HG03432 (cell line): ENCODE measurements at regions not wholly inside any gene's neighbourhood (a gene's known extent, or its start where the extent isn't known, plus 50 kb on each side); places are given as distances from the start of the nearest gene placed in this dataset.

Experiments
- ATAC-seq: cut with Tn5 transposase; IDR thresholded peaks from one replicate; pipeline ENCODE4 v1.9.1; 2021; ENCODE audit warnings: mild to moderate bottlenecking, moderate library complexity; ENCODE audit not compliant: unreplicated experiment

DNA sequence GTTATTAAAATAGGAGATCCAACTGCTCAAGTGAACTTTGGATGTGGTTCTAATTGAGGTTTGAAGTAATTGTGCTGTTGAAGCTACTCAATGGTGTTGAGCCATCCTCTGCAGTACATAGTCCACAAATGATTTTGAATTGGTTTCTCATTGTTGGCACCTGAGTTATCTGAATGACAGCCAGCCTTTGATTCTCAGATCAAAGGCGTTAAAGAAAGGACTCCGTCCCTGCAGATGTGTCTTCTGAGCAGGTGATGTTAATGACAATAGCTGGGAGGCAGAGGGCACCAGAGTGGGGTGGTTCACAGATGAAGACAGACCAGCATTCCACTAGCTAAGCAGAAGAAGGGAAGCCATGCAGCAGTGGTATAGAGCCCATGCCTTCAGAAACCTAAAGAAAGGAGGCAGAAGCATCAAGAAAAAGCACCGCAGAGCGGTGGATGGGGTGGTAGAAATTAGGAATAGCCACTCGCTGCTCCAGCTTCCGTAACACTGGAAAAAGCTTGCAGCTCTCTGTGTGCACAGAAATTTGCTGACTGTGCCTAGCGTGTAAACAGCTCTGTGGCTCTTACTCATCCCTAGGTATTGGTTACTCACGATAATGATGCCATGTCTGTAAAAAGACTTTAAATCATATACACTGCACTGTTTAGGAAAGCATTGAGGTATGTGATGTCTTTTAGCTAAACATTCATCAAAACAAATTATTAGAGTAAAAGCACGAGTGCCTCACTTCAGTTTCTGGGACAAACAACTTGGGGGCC, 79.2 kb upstream of the CLCN4 start:
- no peak for ATAC-seq

DNA sequence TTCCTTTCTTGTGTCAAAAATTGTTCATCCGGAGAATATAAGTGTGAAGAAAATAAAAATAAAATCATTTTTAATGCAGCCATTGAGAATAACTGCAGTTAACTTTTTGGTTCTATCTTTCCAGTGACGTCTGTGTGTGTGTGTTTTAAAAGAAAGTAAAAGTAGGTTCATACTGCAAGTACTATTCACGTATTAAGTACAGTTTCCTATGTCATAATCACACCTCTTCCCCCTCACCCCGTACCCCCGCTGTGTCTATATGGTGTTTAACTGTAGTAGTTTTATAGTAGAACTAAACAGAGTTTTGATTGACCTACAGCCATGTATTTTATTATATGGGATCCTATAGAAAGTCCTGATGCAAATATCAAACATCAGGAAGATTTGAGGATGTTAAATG, 78.5 kb upstream of the CLCN4 start:
- no peak for ATAC-seq

DNA sequence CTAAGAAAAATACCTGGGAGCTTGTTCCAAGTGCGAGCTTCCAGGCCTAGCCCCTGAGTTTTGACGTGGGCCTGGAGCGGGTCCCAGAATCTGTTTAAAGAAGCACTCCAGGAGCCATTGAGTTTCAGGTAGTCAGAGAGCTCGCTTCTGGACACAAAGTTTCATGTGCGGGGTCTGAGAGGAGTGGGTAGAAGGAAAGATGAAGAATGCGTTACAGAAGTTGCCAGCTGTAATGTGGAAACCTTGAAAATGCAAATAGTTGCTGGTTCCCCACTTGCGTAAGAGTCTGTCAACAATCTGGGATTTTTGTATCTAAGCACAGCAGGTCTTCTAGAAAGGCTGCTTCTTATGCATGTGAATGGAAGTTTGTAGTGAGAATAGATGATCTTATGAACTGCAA, 77.5 kb upstream of the CLCN4 start:
- ATAC-seq = no peak

DNA sequence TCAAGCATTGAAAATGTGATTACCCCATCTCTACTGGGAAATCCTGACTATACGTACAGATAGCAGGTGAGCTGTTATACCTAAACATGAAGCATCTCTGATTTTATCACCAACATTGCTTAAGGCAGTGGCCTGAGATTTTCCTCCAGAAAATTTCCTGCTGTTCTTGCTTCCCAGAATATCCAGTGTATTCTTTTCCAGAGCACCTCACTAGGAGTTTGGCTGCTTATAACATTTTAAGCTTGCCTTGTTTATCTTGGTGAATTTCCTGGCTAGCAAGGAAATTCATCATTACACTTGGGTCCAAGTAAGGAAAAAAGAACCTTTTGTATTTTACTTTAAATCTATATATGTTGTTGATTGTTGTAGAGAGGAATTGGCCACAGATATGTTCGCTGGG, 73.0 kb upstream of the CLCN4 start:
- no peak for ATAC-seq

DNA sequence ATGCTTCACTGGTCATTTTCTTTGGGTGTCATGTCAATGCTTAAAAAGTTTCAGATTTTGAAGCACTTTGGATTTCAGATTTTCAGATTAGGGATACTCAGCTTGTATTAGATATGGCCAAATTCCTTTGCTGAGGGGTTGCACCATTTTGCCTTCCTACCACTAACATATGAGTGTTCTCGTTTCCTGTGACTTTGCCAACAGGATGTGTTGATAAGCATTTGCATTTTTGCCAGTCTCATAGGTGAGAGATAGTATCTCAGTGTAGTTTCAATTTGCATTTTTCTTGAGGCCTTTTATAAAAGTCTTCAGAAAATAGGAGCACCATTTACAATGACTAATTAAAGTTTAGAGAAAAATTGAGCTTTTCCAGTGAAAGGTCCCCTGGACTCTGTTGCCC, 71.6 kb upstream of the CLCN4 start:
- ATAC-seq = peak; percentile 34

DNA sequence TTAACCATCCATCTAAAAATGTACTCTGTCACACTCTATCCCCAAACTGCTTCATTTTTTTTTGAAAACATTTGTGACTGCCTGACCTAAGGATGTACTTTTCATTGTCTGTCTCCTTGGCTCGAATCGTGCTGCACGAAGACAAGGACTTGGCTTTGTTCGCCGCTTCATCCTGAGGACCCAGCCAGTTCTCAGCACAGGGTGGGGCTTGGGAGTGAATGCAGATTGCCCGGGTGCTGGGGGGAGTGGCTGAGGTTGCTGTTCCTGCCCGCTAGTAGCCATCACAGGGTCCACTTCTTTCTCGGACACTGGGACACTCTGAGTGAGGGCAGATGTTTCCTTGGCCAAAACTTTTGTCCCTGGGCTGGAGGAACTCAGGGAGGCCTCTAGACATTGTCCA, 70.1 kb upstream of the CLCN4 start:
- no peak for ATAC-seq

DNA sequence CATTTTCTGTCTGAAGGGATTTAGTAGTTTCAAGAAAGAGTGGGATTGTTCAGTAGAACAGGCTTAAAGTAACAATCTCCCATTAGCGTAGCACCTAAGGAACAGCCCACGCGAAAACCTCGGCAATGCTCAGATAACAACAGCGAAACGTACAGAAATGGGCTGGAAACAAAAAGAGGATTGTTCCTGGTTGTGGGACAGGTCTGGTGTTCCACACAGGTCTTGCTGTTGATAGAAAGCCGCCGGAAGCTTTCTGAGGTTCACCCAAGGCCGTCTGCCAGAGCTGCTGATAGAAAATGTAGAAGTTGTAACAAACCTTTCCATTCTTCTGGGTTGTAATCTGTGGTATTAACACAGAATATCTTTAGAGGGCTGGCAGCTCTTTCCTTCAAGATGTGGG, 69.4 kb upstream of the CLCN4 start:
- no peak for ATAC-seq

DNA sequence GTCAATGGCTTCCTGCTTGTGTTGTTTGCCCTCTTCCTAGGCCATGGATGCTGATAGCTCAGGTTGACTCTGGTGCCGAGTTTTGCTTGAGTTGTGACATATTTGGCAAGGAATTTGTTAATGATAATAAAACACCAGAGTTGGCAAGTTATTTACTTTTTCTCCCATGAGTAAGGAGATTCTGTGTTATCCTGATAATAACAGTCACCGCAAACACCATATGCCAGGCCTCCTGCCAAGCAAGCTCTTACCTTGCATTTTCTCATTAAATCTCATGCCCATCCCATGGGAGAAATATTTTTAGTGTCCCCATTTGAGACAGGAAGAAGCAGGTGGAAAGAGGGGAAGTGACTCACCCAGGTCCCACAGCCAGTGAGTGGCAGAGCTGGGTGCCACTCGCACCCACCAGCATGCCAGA, 67.4 kb upstream of the CLCN4 start:
- ATAC-seq = no peak

DNA sequence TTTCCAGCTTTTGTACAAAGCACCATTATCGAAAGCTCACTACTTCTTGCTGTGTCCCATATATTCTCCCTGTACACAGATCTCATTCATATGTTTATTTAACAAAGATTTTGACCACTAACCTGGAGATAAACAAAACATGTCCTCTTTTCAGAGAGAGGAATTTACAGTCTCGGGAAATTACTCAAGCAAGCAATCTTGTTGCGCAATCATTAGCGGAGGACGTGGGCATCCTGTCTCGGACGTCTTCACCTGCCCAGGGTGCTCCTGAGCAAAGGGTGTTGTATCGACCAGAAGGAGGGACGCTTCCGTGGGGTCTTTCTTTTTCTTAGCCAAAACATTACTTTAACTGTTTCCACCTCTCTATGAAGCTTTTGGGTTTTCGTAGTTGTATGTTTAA, 66.5 kb upstream of the CLCN4 start:
- ATAC-seq = no peak

DNA sequence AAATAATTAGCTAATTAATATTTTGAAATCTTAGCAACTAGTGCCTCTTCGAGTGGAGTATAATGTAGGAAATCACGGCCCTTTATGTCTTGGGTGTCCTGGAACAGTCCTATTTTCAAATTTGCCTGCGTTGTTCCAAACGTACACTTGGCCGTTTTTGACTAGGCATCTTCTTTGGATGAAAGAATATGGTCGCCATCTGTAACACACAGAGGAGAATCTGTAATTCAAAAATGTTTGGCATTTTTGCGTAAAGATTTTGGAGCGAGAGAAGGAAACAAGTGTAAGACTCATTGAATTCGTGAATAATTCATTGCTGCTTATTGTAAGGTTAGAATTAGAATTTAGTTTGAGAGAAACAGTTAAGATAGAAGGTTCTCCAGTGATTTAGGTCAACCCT, 61.5 kb upstream of the CLCN4 start:
- ATAC-seq = no peak

DNA sequence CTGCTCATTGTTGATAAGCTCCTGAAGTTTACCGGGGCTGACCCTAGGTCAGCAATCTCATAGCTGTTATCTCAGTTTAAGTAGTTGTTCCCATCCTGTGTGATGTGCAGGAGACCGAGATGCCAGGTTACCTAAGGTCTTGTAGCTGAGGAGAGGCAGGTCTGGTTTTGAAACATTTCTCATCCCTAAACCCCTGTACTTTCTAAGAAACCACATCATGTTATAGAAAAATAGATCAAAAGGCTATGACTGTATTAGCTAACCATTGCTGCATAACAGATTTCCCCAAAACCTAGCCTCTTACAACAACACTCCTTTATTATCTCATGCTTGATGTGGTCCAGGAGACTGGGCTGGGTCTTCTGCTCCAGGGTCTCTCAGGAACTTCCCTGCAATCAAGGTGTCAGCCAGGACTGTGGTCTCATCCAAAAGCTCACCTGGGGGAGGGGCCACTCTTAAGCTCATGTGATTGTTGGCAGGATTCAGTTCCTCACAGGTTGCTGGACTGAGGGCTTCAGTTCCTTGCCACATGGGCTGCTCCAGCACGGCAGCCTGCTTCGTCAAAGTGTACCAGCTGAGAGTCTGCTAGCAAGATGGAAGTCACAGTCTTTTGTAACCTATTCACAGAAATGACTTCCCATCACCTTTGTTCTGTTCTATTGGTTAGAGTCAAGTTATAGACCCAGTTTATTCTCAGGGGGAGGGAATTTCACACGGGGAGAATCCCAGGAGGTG, 60.9 kb upstream of the CLCN4 start:
- ATAC-seq = no peak

DNA sequence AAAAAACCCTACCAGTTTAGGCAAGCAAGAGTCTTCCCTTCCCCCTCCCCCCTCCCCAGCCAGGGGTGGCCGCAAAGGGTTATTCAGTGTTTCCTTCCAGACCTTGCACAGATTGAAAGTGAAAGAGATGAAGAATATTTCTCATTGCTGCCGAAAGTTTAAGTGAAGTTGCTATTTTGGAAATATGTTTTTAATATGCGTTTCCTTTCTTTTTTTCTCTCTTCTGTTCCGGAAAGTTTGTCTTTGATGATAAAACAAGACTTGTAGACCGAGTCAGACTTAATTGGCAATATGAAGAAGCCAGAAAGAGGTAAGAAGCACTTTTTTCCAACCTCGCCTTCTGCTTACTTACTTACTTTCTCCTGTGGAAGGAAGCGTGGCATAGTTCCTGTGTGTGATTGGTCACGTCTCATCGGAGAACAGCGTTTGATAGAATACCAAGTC, 58.5 kb upstream of the CLCN4 start:
- ATAC-seq = peak; percentile 91

DNA sequence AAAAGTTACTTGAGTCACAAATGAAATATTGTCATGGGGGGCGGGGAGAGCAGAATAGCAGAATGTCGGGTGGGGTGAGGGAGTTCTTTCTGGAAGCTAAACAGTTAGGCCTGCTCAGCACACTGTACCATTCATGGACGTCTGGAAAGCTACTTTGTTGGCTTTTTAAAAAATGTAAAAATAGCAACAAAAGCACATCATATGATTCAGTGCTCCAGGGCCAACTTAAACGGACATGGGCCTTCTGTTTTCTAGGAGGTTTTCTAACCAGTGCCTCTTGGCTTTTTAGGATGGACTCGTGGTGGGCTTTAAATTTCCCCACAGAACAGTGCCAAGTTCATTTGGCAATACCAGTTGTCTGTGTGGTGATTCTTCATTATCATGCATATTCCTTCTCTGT, 57.4 kb upstream of the CLCN4 start:
- ATAC-seq = no peak

DNA sequence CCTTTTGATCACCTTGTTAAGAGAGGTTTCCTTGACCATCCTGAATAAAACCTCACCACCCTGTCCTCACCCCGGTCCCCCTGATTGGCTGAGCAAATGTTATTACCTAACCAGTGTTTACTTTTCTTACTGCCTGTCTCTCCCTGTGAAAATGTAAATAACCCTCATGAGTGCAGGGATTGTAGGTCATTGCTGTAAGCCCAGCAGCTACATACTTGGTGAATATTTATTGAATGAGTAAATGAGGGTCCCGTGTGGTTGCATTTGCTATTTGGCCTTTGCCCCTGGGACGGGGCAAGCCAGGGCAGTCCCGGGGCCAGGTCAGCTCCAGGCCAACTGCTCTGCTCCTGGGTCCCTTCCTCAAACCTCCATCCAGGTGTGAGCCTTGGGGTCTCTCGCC, 55.5 kb upstream of the CLCN4 start:
- ATAC-seq = no peak

DNA sequence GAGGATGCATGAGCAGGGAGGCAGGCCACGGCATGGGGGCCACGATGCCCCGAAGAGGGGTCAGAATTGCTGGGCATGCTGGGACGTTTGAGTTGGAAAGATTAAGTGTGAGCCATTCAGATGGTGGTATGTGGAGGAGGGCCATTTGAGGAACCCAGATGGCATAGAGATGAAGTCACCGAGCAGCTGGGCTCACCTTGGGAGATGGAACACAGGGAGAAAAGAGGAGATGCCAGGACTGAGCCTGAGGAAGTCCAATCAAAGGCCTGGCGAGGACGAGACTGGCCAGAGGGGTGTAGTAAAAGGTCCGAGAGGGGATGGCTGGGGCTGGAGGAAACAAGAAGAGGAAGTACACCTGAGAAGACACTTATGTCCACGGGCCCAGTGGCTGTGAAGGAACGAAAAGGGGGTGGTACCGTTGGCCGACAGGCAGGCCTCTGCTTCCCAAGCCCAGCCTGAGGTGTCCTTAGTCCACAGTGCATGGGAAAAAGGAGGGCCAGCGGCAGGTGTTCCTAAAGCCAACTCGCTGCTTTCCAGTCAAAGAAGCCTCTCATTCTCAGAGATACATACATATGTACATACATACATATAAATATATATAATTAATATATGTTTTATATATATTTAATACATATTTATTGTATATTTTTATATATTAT, 54.6 kb upstream of the CLCN4 start:
- ATAC-seq = no peak

DNA sequence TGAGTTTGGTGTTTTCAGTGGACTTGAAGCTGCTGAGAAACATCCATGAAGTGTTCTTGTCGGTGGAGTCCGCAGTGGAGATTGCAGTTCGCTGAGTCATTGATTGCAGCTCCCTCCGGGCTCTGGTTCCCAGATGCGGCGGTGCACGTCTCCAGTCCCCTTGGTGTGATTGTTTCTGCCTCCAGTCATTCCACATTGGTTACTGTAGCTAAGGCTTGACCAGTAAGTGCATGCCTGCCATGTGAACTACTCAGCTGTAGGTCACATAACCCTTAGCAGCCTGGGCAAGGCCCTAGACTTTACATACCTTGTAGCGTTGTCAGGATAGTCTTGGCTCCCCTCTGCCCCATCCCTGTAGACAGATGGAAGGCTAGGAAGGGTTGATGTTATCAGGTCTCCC, 53.8 kb upstream of the CLCN4 start:
- no peak for ATAC-seq

DNA sequence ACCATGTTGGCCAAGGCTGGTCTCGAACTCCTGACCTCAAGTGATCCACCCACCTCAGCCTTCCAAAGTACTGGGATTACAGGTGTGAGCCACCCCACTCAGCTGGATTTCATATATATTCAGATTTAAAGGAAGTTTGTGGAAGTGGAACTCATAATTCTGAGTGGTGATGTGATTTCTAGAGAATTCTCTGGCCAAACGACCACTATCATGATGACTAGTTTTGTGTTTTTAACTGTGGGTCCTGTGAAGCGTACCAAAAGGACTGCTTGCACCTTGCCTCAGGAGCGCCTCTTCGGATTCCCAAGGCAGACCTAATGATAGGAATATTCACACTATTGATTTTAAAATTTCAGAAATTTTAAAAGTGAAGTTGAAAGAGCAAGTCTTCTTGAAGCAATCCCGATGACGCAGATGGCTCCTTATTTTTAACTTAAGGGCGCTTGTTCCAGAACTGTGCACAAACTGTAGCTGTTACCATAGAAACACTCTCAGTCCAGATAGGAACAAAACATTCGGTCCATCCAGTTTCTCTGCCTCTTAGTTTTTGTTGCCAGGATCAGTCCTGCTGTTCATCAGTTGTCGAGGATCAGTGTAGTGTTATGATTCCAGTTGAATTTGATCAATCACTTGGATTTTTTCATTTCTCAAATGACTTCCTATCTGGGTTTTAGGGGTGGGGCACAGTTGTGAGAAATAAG, 51.7 kb upstream of the CLCN4 start:
- ATAC-seq = no peak

DNA sequence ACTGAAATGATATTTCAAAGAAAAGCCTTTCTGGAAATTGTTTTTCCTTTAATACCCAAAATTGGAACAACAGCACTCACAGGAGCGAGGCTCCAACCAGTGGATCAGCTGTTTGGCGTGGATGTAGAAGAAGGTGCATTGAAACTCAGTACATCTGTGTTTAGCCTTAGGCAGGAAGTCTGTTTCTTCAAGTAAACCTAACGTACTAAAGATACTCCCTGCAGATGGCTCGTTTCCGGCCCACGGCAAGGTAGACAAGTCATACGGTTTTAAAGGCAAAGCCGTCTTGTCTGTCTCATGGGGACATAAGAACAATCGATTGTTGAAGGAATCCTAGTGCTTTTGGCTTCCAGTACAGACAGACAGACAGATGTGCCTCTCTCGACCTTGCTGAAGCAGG, 50.0 kb upstream of the CLCN4 start:
- peak; percentile 52 for ATAC-seq
